Stromal cell of bone marrow (primary cell): ENCODE measurements at regions not wholly inside any gene's neighbourhood (a gene's known extent, or its start where the extent isn't known, plus 50 kb on each side); places are given as distances from the start of the nearest gene placed in this dataset.
"Not testable (repeated sequence)": the region's sequence is repeated elsewhere in the genome, so short reads cannot be mapped to it uniquely, and the experiment has no call there.

ENCODE experiments used
- DNase-seq: peaks from one replicate; pipeline ENCODE4 v3.0.0-alpha.2; 2012; ENCODE audit warnings: low read depth

GRCh38 chr1:30458730-30459485 lies 264.5 kb downstream of the MATN1 start:
- DNase-seq: not testable (repeated sequence)

GRCh38 chr1:30452925-30453324 lies 270.5 kb downstream of the MATN1 start:
- DNase-seq: no peak

- no peak for DNase-seq
These were observed 271.2 kb downstream of the MATN1 start for GRCh38 chr1:30452170-30452569.

GRCh38 chr1:30451532-30452125 lies 271.8 kb downstream of the MATN1 start:
- DNase-seq: no peak

GRCh38 chr1:30450818-30451233 lies 272.6 kb downstream of the MATN1 start:
- DNase-seq: no peak

GRCh38 chr1:30450148-30450817 lies 273.1 kb downstream of the MATN1 start:
- DNase-seq: no peak

GRCh38 chr1:30449428-30450147 lies 273.8 kb downstream of the MATN1 start:
- no peak for DNase-seq

GRCh38 chr1:30449003-30449402 lies 274.4 kb downstream of the MATN1 start:
- DNase-seq: no peak

GRCh38 chr1:30447701-30448100 lies 275.7 kb downstream of the MATN1 start:
- DNase-seq: no peak

GRCh38 chr1:30447080-30447479 lies 276.3 kb downstream of the MATN1 start:
- DNase-seq: no peak

GRCh38 chr1:30446508-30446907 lies 276.9 kb downstream of the MATN1 start:
- DNase-seq: no peak

- no peak for DNase-seq
These were observed 277.3 kb downstream of the MATN1 start for GRCh38 chr1:30446095-30446494.

GRCh38 chr1:30445449-30445848 lies 277.9 kb downstream of the MATN1 start:
- no peak for DNase-seq

- DNase-seq: no peak
These were observed 278.5 kb downstream of the MATN1 start for GRCh38 chr1:30444850-30445249.

- no peak for DNase-seq
These were observed 279.0 kb downstream of the MATN1 start for GRCh38 chr1:30444401-30444800.

GRCh38 chr1:30438274-30438673 lies 285.1 kb downstream of the MATN1 start:
- DNase-seq: not testable (repeated sequence)

GRCh38 chr1:30437059-30437576 lies 286.3 kb downstream of the MATN1 start:
- no peak for DNase-seq

- DNase-seq: no peak
These were observed 295.8 kb downstream of the MATN1 start for GRCh38 chr1:30427545-30427944.

- DNase-seq: no peak
These were observed 298.3 kb downstream of the MATN1 start for GRCh38 chr1:30425046-30425445.

- no peak for DNase-seq
These were observed 299.8 kb downstream of the MATN1 start for GRCh38 chr1:30423570-30423969.

- no peak for DNase-seq
These were observed 301.1 kb downstream of the MATN1 start for GRCh38 chr1:30422251-30422650.

GRCh38 chr1:30420519-30421050 lies 302.8 kb downstream of the MATN1 start:
- no peak for DNase-seq
